GM18517 (cell line): ENCODE measurements at regions not wholly inside any gene's neighbourhood (a gene's known extent, or its start where the extent isn't known, plus 50 kb on each side); places are given as distances from the start of the nearest gene placed in this dataset.
A peak's percentile ranks its signal among the peaks of the same experiment; 100 is the strongest.

Experiments
- ATAC-seq: cut with Tn5 transposase; IDR thresholded peaks from one replicate; pipeline ENCODE4 v1.9.1; 2021; ENCODE audit warnings: mild to moderate bottlenecking, moderate library complexity; ENCODE audit not compliant: unreplicated experiment

- ATAC-seq: no peak
Measured at GRCh38 chr7:36029853-36030515, 123.1 kb upstream of the EEPD1 start.

- no peak for ATAC-seq
Measured at GRCh38 chr7:36032361-36032818, 120.7 kb upstream of the EEPD1 start.

GRCh38 chr7:36034020-36034419 lies 119.0 kb upstream of the EEPD1 start:
- no peak for ATAC-seq

GRCh38 chr7:36035186-36035585 lies 117.9 kb upstream of the EEPD1 start:
- no peak for ATAC-seq

- no peak for ATAC-seq
Measured at GRCh38 chr7:36036590-36036989, 116.5 kb upstream of the EEPD1 start.

GRCh38 chr7:36037121-36037662 lies 115.9 kb upstream of the EEPD1 start:
- no peak for ATAC-seq

GRCh38 chr7:36038063-36038721 lies 114.9 kb upstream of the EEPD1 start:
- ATAC-seq: no peak

GRCh38 chr7:36039243-36039642 lies 113.8 kb upstream of the EEPD1 start:
- ATAC-seq: no peak

- ATAC-seq: no peak
Measured at GRCh38 chr7:36039671-36040070, 113.4 kb upstream of the EEPD1 start.

GRCh38 chr7:36040679-36041078 lies 112.4 kb upstream of the EEPD1 start:
- ATAC-seq: no peak

GRCh38 chr7:36044101-36044892 lies 108.8 kb upstream of the EEPD1 start:
- ATAC-seq: no peak

- ATAC-seq: no peak
Measured at GRCh38 chr7:36045326-36045725, 107.7 kb upstream of the EEPD1 start.

- ATAC-seq: peak; percentile 76
Measured at GRCh38 chr7:36045830-36046341, 107.2 kb upstream of the EEPD1 start.

GRCh38 chr7:36047091-36047658 lies 105.9 kb upstream of the EEPD1 start:
- ATAC-seq: no peak

GRCh38 chr7:36048141-36048901 lies 104.7 kb upstream of the EEPD1 start:
- no peak for ATAC-seq

- ATAC-seq: no peak
Measured at GRCh38 chr7:36048902-36049240, 104.2 kb upstream of the EEPD1 start.

- no peak for ATAC-seq
Measured at GRCh38 chr7:36051501-36051900, 101.6 kb upstream of the EEPD1 start.

- no peak for ATAC-seq
Measured at GRCh38 chr7:36053589-36053988, 99.5 kb upstream of the EEPD1 start.

- no peak for ATAC-seq
Measured at GRCh38 chr7:36054637-36055036, 98.4 kb upstream of the EEPD1 start.

GRCh38 chr7:36055207-36055606 lies 97.8 kb upstream of the EEPD1 start:
- ATAC-seq: no peak
